CD4-positive, alpha-beta T cell treated with Interleukin-15 for 1 hour (primary cell): ENCODE measurements at regions not wholly inside any gene's neighbourhood (a gene's known extent, or its start where the extent isn't known, plus 50 kb on each side); places are given as distances from the start of the nearest gene placed in this dataset.
"Not testable (repeated sequence)": the region's sequence is repeated elsewhere in the genome, so short reads cannot be mapped to it uniquely, and the experiment has no call there.

Experiments used
- DNase-seq: peaks from one replicate; pipeline ENCODE4 v3.0.0-alpha.2; 2020

DNA sequence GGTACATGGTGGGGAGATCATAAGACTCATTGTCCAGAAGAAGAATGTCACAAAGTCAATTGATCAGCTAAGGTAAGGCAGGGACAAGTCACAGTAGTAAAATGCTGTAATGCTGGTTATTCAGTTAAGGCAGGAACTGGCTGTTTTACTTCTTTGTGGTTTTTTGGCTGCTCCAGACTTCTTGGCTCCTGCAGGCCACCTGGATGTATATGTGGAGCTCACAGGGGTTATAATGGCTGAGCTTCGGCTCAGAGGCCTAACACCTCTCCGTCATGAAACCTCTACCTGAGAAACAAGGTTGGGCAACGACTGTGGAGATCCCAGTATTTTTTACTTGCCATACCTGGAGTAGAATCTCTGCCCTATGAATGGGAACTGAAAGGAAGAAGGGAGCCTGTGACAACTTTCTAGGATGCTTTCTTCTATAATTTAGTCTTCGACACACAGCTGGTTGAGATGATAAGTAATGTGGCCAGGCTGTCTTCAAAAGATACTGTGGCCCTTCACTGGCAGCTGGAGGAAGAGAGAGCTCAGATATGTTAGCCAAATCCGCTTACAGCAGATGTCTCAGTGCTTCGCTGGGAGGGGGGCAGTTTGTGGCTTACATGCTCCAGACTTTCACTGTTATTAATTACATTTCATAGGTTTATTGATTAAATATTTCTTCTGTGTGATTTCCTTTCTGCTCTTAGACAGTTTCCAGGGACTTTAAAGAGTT lies 887.8 kb downstream of the IGSF11 start:
- DNase-seq, result no peak

DNA sequence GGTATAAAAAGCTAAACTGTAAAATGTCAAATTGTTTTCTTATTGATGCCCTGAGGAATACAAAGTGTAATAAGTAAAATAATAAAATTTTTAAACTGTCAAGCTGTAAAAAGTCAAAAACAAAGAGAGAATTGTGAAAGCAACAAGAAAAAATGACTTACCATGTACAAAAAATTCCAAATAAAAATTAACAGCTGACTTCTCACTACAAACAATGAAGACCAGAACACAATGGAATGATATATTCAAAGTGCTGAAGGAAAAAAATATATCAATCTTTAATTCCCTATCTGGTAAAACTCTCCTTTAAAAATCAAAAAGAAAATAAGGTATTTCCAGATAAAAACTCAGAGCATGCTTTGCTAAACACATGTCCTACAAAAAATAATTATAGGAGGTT lies 883.5 kb downstream of the IGSF11 start:
- DNase-seq, result no peak

DNA sequence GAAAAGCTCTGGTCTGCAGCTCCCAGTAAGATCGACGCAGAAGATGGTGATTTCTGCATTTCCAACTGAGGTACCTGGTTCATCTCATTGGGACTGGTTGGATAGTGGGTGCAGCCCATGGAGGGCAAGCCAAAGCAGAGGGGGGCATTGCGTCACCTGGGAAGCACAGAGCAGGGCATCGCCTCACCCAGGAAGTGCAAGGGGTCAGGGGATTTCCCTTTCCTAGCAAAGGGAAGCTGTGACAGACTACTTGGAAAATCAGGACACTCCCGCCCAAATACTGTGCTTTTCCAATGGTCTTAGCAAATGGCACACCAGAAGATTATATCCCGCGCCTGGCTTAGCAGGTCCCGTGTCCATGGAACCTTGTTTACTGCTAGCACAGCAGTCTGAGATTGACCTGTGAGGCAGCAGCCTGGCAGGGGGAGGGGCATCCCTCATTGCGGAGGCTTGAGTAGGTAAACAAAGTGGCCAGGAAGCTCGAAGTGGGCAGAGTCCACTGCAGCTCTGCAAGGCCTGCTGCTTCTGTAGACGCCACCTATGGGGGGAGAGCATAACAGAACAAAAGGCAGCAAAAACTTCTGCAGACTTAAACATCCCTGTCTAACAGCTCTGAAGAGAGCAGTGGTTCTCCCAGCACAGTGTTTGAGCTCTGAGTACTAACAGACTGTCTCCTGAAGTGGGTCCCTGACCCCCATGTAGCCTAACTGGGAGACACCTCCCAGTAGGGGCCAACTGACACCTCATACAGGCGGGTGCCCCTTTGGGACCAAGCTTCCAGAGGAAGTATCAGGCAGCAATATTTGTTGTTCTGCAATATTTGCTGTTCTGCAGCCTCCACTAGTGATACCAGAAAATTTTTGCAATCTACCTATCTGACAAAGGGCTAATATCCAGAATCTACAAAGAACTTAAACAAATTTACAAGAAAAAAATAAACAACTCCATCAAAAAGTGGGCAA lies 871.7 kb downstream of the IGSF11 start:
- not testable (repeated sequence) for DNase-seq

DNA sequence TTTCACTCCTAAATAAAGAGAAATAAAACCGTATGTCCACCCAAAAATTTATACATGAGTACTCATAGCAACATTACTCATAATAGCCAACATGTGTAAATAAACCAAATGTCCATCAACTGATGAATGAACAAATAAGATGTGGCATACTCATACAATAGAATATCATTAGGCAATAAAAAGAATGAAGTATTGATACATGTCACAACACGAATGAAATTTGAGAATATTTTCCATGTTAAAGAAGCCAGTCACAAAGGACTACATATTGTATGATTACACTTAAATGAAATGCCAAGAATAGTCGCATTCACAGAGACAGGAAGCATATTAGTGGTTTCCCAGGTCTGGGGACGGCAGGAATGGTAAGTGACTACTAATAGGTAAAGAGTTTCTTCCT lies 869.2 kb downstream of the IGSF11 start:
- DNase-seq, result no peak

DNA sequence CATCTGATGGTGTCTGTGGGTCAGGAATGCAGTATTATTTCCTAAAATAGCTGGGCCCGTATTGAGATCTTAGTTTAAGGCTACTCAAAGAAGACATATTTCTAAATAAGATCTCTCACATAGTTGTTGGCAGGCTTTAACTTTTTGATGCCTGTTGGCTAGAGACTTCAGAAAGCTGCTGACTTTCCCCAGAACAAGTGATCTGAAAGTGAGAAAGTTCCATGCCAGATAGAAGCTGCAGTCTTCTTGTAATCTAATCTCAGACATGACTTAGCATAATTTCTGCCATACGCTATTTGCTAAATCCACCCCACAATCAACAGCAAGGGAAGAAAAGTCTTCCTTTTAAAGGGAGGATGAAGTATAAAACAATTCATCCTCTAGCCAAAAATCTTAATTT lies 867.1 kb downstream of the IGSF11 start:
- no peak for DNase-seq

DNA sequence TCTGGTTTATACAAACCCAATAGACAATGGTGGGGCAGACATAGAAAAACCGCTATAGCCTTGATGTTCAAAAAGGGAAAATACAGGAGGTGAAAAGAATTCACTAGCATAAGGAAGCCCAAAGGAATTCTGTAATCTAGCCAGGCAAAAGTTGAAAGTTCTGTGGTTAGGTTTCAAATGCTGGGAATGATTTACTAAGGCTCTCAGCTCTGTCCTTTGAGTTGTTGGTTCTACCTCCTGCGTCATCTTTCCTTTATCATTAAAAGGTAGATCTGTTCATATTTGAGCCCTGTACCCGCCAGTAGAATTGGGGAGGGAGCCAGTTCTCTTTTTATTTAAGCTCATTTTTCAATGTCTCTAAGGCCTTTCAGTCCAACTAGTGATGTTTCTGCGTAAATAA lies 866.5 kb downstream of the IGSF11 start:
- DNase-seq, result no peak

DNA sequence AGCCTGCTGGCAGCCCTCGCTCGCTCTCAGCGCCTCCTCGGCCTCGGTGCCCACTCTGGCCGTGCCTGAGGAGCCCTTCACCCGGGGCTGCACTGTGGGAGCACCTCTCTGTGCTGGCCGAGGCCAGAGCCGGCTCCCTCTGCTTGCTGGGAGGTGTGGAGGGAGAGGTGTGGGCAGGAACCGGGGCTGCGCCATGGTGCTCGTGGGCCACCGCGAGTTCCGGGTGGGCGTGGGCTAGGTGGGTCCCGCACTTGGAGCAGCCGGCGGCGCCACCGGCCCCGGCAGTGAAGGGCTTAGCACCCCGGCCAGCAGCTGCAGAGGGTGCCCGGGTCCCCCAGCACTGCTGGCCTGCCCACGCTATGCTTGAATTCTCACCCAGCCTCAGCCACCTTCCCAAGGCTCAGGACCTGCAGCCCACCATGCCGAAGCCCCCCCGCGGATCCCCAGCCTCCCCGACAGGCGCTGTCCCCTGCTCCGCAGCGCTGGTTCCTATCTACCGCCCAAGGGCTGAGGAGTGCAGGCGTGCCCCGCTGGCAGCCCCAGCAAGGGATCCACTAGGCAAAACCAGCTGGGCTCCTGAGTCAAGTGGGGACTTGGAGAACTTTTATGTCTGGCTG lies 863.3 kb downstream of the IGSF11 start:
- DNase-seq, result no peak

DNA sequence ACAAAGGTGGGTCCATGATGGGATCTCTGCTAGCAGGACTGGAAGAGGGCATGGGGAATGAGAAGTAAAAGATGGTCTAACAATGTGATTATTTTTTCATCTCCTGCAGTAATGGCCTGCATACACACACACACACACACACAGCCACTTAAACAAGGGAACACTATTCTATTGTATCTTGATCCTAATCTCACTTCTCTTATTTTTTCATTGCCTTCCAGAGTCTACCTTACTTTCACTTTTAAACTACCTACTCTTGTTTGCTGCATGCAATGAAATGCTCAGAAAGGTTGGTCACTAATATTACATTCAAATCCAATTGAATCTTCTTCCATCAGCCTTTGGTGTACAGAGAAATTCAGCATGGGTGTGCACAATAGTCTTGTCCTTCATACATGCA lies 853.8 kb downstream of the IGSF11 start:
- DNase-seq, result no peak

DNA sequence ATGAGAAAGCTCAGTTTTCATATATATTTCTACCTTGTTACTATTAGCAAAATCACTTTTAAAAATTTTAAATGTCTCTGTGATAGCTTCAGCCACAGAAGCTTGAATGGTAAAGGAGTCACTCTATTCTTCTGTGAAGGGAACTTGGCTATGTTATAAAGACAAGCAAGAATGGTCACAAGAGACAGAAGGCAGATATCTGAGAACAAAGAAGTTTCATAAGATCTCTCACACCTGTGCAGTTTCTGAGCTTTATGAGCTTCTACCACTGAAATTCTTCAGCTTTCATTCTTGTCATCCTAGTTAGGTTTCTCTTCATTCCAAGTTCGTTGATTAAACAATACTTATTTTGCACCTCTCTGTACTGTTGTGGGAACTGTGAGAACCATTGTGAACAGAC lies 853.4 kb downstream of the IGSF11 start:
- no peak for DNase-seq

DNA sequence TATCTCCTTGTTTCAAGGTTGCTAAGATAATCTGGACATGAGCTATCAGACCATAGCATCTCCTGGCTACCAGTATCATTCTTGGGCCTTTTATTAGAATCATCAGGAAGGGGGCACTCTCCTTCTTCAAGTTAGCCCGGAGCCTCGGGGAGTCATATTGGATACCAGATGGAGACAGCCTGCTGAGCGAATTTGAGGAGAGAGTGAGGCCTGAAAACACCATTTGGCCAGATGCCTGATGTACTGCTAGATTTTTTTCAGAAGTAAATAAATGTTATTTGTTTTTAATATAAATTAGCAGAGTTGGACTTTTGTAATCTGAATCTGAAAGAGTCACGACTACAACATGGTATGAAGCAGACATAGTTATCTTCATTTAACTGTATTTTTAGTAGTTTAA lies 848.6 kb downstream of the IGSF11 start:
- DNase-seq, result no peak

DNA sequence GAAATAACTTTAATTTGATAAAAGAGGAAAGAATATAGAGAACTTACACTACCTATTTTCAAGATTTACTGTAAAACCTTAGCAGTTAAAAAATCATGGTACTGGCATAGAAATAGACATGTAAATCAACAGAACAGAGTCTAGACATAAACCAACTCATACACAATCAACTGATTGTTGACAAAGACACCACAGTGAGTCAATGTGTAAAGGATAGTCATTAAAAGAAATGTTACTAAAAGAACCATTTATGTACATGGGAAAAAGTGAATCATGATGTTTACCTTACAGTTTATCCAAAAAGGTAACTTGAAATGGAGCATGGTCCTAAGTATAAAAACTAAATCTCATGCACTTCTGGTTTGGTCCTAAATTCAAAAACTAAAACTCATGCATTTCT lies 847.4 kb downstream of the IGSF11 start:
- DNase-seq, result no peak

DNA sequence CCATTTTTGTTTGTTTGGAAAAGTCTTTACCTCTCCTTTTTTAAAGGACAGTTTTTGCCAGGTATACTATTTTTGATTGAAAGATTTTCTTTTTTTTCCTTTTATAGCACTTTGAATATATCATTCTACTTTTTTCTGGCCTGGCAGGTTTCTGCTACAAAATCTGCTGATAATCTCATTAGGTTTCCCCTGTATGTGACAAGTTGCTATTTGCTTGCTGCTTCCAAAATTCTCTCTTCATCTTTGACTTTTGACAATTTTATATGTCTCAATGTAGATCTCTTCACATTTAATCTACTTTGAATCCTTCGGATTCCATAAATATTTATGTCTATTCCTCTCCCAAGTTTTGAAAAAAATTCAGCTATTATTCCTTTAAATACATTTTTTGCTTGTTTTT lies 838.5 kb downstream of the IGSF11 start:
- no peak for DNase-seq

DNA sequence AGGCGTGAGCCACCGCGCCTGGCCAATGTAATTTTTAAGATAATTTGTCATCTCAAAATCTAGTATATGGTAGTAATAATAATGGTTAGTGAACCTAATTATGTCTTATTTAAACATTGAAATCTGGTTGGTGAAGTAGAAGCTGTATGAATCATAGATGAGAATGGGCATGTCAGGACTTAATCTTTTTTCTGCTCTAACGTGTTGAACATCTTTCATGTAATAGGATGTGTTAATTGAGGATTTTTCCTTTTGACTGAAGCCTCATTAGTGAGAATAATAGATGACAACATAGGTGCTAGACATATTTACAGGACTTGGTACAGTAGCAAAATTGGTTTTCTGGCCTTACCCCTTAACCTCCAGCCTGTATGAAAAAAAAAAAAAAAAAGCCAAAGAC lies 835.6 kb downstream of the IGSF11 start:
- DNase-seq, result no peak

DNA sequence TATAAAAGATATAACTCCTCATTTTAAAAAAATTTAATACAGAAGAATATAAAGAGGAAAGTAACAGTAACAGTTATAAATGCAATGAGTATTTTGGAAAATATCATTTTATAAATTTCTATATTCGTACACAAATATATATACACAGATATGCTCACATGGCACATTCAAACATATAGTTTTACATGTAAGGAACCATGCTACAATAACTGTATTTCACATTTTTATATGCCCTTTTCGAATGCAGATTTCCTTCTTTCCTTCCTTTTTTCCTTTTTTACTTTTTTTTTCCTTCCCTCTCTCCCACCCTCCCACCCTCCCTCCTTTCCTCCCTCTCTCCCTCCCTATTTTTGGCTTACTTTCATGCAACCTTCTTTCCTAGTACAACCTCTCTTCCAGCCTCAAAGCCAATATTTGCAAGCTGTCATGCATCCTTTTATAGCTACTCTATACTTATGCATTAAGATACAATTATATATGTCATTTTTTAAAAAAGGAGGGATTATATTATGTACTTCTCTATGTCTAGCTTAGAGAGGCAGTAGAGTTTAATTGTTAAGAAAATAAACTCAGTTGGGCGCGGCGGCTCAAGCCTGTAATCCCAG lies 830.5 kb downstream of the IGSF11 start:
- DNase-seq, result no peak

DNA sequence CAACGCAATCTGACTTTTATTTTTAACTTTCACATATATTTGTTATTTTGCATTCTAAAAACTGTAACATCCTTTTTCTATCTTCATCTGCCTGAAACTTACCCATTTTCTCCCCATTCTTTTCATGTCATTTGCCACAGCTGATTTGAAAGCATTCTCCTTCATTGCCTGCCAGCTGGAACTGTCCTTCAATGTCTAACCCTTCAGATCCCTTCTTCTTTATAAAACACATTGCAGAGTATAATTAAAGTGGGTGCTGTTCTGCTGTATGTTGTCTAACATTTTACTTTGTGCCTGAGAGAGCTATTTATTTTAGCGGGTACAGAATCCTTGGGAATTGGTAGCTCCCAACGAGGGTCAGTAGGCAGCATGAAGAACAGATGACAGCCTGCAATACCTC lies 827.4 kb downstream of the IGSF11 start:
- DNase-seq, result no peak

DNA sequence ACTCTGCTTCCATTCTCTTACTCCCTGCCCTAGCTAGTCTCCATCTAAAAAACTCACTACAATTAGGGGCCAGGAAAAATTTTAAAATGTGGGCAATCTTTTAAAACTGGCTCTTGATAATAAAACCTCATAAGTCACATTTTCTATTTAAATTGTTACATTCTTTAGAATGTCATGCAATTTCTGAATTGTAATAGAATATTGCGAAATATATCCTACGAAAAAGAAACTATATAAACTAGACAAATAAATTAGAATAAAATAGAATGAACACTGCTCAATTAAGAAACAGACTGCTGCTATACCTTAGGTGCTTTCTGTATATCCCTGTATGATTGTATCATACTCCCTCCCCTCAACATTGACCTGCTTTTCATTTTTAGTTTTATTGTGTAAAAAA lies 826.0 kb downstream of the IGSF11 start:
- DNase-seq, result no peak

DNA sequence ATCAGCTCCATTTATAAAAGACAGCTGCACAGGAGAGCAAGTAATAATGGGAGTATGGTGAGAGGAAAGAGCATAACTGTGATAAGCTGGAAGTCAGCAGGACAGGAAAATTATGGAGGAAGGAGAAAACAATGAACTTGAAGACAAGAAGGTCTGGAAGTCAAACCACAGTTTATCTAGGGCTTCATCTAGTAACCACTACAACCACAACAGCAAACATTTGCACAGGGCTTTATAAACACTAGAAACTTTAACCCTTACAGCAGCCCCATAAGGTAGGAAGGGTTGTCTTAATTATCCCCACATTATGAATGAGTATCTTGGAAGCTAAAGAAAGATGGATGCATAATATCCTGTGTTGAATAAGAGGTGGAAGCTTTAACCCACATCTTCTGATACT lies 820.8 kb downstream of the IGSF11 start:
- DNase-seq, result no peak

DNA sequence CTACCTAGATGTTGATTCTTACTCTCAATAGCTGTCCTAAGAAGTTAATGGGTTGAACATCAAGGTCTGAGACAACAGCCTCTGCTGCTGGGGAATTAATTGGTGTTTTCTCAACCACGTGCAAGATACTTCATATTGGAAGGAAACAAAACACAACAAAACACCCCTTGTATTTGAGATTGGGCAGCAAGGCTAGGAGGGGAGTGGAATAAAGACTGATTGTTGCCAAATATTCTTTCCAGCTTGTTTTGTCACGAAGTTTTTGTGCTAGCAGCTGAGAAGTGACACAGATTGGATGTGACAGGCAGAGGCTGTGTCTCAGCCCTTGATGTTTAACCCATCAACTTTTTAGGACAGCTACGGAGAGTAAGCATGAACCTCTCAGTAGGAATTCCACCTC lies 808.4 kb downstream of the IGSF11 start:
- no peak for DNase-seq

DNA sequence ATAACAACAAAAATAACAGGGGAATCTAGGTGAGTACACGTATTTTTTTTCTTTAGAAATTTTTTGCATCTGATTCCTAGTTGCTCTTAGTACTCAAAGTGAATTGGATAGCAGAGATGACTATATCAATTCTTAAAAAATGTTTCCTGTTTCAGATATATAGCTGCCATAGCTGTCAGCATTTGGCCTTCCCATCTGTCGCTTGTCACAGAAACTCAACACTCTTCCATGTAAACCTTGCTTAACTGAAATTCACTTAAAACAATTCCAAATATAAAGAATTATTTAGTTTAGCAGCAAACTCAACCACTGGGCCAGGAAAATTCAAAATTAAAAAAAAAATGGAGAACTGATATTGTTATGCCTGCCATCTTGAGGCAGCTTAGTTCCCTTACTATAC lies 807.5 kb downstream of the IGSF11 start:
- DNase-seq, result no peak

DNA sequence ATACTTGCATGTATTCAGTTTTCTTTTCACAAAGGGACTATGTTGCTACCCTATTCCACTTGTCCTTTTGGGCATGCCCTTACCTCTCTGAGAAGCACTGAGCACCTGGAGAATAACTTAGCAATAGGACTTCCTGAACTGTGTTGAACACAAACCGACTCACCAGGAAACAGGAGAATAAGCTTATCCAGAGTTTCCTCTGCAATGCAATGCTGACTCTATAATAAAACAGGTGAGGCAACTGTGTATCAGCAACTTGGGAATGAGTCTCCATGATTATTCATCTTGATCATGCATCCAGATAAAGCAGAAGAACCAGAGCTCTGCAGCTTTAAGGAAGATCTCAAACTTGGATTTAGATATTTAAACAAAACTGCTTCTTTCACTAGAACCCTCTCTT lies 806.5 kb downstream of the IGSF11 start:
- DNase-seq, result no peak

DNA sequence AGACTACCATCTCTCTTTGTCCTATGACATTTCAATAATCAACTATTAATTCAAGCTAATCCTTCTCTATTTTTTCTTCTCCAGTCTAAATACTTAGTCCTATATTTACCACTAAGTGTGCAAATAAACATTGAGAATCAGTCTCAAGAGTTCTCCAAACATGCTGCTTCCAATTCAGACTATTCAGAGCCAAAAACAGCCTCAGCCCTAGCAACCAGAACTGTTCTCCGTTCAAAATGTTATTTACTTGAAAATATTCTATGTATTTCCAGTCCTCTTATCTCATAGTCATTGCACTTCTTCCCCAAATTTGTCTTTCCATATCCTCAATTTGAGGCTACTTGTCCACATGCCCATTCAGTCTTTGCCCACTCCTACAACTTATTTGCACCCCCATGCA lies 805.5 kb downstream of the IGSF11 start:
- no peak for DNase-seq

DNA sequence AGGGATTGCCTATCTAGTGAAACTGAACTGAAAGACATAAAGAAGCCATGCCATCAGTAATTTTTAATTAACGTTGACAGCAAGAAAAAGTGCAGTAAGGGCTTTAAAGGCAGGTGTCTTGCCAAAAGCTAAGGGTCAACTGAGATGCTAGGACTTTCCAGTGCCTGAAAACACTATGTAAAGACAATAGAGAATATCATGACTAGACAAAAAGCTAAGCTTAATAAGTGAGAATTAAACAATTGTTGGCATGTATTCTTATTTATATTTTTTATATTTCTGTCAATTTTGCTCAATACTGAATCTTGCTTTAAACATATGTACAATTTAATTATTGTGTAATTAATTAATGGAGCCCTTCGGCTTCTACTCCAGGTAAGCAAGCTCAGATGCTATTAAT lies 803.1 kb downstream of the IGSF11 start:
- no peak for DNase-seq

DNA sequence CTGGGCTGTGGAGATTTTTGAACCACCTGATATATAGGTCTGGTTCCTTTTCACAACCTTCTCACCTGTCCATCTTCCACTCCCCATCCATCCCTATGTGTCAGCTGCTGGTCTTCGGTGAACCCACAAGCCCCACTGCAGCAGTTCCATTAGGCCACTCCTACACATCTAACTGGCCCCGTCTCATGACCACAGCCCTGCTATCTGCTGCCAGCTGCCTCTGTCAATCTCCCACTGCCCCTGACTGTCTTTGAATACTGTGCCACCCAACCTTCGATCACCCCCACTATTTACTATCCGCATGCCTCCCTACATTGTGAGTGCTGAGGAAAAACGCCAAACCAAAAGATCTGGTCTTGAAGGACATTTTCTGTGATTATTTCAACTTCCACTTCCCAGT lies 795.4 kb downstream of the IGSF11 start:
- DNase-seq, result no peak

DNA sequence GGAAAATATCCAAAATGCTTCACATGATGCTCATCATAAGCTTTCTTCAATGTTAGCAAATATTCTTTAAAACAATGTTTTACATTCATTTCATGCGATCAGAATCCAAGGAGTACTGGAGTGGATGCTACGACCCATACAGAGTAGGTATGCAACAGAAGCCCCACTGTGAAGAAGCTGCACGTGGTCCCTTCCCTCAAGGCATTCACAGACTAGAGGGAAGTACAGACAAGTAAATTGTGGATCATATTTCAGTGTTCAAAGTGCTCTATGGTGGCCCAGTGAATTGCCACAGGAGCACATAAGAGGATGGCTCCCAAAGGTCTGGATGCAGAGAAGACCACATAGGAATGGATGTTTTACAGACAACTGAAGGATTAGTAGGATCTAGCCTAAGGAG lies 789.9 kb downstream of the IGSF11 start:
- no peak for DNase-seq
